GM10266 (cell line): ENCODE measurements at regions not wholly inside any gene's neighbourhood (a gene's known extent, or its start where the extent isn't known, plus 50 kb on each side); places are given as distances from the start of the nearest gene placed in this dataset.

ENCODE experiments used
- DNase-seq: peaks from one replicate; pipeline ENCODE4 v3.0.0; 2012; ENCODE audit errors: extremely low spot score
- TF ChIP-seq, protein P1 (sequence below): IDR thresholded peaks from 2 replicates; pipeline ENCODE4 v1.5.1; 2012; ENCODE audit warnings: mild to moderate bottlenecking, low read depth; ENCODE audit not compliant: control insufficient read depth, insufficient read depth; ENCODE audit errors: missing control alignments

DNA sequence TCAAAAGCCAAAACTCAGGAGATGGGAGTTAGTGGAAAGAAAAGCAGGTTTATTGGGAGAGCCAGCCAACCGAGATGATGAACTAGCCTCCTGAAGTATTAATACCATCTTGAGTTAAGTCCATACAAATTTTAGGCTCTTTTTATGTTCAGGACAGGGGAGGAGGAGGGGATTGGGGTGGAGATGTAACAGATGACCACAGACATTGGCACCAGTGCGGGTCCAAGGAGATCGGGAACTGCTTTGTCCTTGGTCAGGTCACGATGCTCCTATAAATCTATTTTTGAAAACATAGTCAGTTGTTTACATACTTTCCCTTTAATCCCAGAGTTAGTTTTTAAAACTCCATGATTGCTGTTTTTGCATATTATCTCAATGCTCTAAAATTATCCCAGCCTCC, 219.6 kb downstream of the ANKRD60 start:
- no peak for DNase-seq
- TF ChIP-seq, protein P1, sequence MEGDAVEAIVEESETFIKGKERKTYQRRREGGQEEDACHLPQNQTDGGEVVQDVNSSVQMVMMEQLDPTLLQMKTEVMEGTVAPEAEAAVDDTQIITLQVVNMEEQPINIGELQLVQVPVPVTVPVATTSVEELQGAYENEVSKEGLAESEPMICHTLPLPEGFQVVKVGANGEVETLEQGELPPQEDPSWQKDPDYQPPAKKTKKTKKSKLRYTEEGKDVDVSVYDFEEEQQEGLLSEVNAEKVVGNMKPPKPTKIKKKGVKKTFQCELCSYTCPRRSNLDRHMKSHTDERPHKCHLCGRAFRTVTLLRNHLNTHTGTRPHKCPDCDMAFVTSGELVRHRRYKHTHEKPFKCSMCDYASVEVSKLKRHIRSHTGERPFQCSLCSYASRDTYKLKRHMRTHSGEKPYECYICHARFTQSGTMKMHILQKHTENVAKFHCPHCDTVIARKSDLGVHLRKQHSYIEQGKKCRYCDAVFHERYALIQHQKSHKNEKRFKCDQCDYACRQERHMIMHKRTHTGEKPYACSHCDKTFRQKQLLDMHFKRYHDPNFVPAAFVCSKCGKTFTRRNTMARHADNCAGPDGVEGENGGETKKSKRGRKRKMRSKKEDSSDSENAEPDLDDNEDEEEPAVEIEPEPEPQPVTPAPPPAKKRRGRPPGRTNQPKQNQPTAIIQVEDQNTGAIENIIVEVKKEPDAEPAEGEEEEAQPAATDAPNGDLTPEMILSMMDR = no peak

DNA sequence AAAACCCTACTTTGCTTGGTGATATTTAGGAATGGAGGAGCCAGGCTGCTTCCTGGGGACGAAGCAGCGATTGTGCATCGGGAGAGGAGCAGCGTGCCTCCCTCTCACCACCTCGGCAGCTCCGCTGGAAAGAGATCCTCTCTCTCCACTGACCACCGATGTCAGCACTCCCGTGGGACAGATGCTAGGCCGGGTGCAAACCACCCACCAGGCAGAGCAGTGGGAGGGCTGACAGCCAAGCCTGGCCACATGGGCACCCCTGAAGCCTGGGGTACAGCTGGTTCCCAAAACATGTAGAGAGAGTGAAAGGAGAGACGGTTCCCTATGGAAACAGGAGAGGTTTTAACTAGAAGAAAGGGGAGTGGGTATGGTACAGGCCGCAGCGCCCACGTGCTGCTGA, 220.0 kb downstream of the ANKRD60 start:
- DNase-seq = no peak

DNA sequence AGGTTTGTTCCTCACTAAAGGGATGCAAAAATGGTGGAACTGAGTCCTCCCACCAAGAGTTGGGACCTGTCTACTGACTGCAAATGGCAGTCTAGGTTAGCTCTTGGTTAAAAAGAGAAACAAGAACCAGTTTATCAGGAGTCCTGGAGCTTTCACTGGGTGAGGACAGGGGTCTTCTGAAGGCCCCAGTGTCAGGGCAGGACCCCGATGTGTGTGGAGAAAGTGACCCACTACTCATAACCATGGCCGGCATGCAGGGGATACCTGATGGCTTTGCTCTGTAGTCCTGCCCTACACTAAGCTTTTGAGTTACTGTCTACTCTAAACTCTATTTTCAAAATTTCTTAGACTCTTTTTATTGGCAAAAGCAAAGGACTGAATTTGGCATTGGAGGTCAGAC, 220.5 kb downstream of the ANKRD60 start:
- no peak for DNase-seq
- TF ChIP-seq, protein P1 = no peak

More for the DNA sequence above, 220.0 kb downstream of the ANKRD60 start:
- TF ChIP-seq, protein P1 = no peak

DNA sequence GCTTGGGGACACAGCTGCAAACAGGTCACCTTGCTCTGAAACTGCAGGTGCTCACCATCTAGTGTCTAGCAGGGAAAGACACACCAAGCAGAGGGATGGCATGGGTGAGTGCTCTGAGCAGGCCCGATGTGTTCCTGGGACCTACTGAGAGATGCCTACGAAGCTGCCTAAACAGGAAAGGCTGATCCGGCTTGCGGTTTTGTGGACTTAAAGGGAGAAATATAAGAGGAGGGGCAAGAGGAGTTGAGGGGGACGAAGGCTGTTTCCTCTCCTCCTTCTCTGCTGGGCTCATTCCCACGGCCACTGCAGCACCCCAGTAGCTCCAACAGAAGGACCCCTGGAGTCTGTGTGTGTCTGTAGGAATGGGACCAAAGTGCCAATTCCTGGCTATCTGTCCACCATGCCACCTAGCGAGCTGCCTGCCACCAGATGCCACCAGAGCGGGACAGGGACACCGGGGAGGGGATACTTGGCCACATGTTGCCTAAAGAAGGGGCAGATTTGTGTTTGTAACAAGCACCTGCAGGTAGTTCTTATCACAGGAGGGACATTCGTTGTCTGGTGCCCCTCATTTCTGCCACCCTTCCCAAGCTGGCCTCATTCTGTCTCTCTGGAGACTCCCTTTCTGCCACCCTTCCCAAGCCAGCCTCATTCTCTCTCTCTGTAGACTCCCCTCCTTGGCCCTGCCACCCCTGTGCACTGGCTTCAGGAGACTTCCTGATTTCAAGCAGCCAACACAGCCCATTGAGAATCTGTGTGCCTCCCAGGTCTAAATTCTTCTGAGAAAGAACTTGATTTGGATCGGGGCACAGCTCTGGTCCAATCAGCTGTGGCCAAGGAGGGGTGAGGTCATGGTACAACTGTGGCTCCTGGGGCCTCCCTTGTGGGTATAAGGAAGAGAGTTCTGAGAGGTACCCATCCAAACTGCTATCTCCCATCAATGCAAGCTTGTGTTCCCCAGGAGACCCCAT, 221.8 kb downstream of the ANKRD60 start:
- no peak for DNase-seq
- TF ChIP-seq, protein P1 = no peak

DNA sequence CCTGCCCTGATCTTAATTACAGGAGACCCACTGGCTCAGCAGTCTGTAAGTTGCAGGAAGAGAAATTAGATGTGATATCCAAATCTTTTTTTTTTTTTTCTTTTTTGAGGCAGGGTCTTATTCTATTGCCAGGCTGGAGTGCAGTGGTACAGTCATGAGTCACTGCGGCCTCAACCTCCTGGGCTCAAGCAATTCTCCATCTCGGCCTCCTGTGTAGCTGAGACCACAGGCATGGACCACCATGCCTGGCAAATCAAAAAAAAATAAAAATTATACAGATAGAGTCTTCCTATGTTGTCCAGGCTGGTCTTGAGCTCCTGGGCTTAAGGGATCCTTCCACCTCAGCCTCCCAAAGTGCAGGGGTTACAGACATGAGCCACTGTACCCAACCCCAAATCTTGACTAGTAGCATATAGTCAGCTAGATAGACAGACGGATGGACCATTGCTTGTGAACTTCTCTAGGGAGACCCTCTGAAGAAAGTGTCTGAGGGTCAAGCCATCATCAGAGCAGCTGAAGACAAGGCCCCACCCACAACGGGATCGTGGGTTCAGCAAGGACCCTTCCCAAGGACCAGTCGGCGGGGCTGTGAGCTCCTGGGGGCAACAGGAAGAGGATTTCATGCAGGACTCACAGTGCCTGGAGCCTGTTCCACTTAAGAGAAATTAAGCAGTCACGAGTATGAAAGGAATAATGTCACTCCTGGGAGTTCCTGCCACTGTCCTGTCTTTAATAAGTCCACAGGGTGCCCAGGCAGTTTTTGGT, 222.7 kb downstream of the ANKRD60 start:
- TF ChIP-seq, protein P1 = no peak
- DNase-seq = no peak

DNA sequence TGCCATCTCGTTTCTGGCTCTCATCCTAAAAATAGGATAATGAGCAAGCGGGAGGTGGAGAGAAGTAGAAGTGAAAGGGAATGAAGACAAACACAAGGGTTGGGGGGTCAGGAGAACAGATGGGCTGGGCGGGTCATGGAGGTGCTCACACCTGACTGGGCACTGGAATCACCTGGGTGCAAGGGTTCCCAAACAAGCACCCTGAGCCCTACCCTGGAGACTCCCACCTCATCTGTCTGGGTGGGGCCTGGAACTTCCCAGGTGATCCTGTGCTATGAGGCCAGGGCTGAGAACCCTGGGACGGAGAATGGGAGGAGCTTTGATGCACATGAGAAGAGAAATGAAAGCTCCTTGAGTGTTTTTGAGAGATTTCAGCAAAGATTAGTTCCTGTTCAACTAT, 223.6 kb downstream of the ANKRD60 start:
- TF ChIP-seq, protein P1 = no peak
- no peak for DNase-seq

DNA sequence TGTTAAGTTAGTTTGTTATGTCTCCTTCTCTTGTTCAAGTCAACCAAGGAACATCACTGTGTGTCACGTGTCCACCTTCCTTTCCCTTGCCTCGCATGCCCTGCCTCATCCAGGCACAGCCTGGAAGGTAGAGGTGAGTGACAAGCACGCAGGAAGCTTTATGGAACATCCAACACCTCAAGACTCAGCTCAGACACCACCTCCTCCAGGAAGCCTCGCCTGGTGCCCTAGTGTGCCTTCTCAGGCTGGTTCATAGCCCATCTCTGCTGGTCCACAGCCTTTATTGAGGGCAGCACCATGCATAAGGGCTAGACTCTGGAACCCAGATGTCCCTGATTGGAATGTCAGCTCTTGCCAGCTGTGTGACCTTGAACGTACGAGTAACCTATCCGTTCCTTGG, 224.3 kb downstream of the ANKRD60 start:
- TF ChIP-seq, protein P1 = no peak
- DNase-seq = no peak
